SK-N-MC (cell line): ENCODE measurements at regions not wholly inside any gene's neighbourhood (a gene's known extent, or its start where the extent isn't known, plus 50 kb on each side); places are given as distances from the start of the nearest gene placed in this dataset.
"Not testable (repeated sequence)": the region's sequence is repeated elsewhere in the genome, so short reads cannot be mapped to it uniquely, and the experiment has no call there.

Experiments used
- DNase-seq: peaks from one replicate; pipeline ENCODE4 v3.0.0-alpha.2; 2011; ENCODE audit warnings: low read depth, low spot score
- H3K27ac ChIP-seq: fragments of 200-600 bp; sonication (generic); 2 replicates; pipeline ENCODE4 v1.5.1; 2016; ENCODE audit warnings: mixed run types
- H3K36me3 ChIP-seq: fragments of 200-600 bp; sonication (generic); 2 replicates; pipeline ENCODE4 v1.6.1; 2017; ENCODE audit warnings: antibody characterized with exemption, low read length, mixed read lengths; ENCODE audit not compliant: insufficient read depth
- H3K4me3 ChIP-seq: fragments of 200-600 bp; sonication (generic); 2 replicates; pipeline ENCODE4 v1.5.1; 2016
- H3K9ac ChIP-seq: fragments of 200-600 bp; sonication (generic); 2 replicates; pipeline ENCODE4 v1.8.0; 2017; ENCODE audit warnings: mixed run types, mixed read lengths; ENCODE audit not compliant: insufficient read length
- H3K9me3 ChIP-seq: fragments of 200-600 bp; sonication (generic); 2 replicates; pipeline ENCODE4 v1.6.1; 2017; ENCODE audit warnings: low read depth, mild to moderate bottlenecking, antibody characterized with exemption, low read length, moderate library complexity, mixed read lengths
- EZH2 ChIP-seq: fragments of 200-600 bp; sonication (generic); IDR thresholded peaks from one replicate; pipeline ENCODE4 v1.6.1; 2017; ENCODE audit warnings: antibody characterized with exemption
- FOXP2 ChIP-seq: optimal IDR thresholded peaks from 2 replicates; pipeline ENCODE3; 2011; ENCODE audit warnings: mild to moderate bottlenecking, moderate library complexity; ENCODE audit not compliant: insufficient read depth; ENCODE audit errors: extremely low read length, control extremely low read depth
- POLR2AphosphoS5 ChIP-seq: IDR thresholded peaks from 2 replicates; pipeline ENCODE4 v1.6.1; 2012; ENCODE audit warnings: mild to moderate bottlenecking, low read depth, low read length, borderline replicate concordance

DNA sequence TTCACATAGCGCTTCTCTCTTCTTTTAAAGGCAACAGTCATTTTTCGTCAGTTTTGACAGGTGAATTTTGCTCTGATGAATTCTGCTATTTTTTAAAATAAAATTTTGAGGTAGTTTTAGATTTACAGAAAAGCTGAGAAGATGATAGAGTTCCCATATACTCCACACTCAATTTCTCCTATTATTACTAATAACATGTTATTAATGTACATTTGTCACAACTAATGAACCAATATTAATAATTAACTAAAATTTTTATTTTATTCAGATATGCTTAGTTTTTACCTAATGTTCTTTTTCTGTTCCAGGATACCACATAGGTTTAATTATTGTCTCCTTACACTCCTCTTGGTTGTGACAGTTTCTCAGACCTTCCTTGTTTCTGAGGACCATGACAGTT, 197.0 kb downstream of the ZC3H11B start:
- TF ChIP-seq POLR2AphosphoS5 (no peak), FOXP2 (no peak), EZH2 (no peak)
- no peaks in the 10 kb centered on the region for H3K9me3 ChIP-seq
- no peak for DNase-seq
- no peak overlapping the region for H3K4me3 ChIP-seq
- H3K27ac ChIP-seq: no peak overlapping the region
- no peaks in the 10 kb centered on the region for H3K36me3 ChIP-seq
- H3K9ac ChIP-seq: no peak overlapping the region

DNA sequence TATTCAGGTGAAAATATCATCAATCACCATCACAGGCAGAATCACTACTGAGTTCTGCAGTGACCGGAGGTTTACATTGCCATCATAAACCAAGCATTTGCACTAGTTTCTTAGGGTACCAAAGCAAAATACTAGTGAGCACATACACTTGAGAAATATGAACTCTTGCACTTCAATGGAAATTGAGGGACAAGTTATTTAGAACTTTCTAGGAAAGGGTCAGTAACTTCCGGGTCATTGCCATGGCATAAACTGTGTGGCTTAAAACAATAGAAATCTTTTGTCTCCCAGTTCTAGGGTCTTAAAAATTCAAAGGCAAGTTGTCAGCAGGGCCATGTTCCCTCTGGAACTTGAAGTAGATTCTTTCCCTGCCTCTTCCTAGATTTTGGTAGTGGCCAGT, 197.5 kb downstream of the ZC3H11B start:
- Histone ChIP-seq H3K9ac (no peak overlapping the region), H3K4me3 (no peak overlapping the region), H3K27ac (no peak overlapping the region), H3K36me3 (no peaks in the 10 kb centered on the region), H3K9me3 (no peaks in the 10 kb centered on the region)
- DNase-seq: no peak
- TF ChIP-seq POLR2AphosphoS5: no peak
- no peak for TF ChIP-seq EZH2
- no peak for TF ChIP-seq FOXP2

DNA sequence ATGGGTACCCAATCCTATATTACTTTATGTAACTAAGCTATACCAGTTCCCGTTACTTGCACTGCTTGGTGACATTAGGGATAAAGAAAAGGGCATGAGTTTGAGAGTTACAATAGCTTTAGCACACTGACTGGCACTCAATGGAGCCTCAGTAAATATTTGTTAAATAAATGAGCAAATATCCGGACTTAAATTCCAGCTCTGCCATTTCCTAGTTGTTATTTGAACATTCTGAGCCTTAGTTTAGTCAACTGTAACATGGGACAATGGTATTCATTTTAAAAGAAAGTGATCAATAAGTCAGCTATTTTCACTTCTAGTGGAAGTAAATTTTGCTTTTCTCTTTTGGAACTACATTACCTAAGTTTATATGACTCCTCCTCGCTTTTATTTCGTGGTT, 198.7 kb downstream of the ZC3H11B start:
- Histone ChIP-seq H3K9ac (no peak overlapping the region), H3K9me3 (no peaks in the 10 kb centered on the region), H3K4me3 (no peak overlapping the region), H3K36me3 (no peaks in the 10 kb centered on the region), H3K27ac (no peak overlapping the region)
- no peak for DNase-seq
- TF ChIP-seq FOXP2: no peak
- TF ChIP-seq EZH2: no peak
- TF ChIP-seq POLR2AphosphoS5: no peak

DNA sequence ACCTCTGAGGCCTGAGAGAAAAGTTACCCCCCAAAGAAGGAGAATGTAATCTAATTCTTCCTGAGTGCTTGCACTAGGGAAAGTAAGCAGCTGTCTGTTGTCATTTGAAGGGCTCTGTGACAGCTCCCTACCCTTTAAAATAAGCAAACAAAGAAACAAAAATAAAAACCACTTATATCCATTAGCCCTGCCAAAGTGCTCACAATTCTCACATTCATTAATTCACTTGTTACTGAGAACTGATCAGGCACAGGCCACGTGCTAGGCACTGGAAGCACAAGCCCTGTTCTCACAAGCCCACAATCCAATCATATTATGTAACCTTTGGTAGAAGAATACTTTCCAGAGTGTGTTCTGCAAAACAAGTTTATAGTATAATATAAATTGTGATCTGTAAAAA, 199.4 kb downstream of the ZC3H11B start:
- no peak for DNase-seq
- Histone ChIP-seq H3K27ac (no peak overlapping the region), H3K36me3 (no peaks in the 10 kb centered on the region), H3K9ac (no peak overlapping the region), H3K9me3 (no peaks in the 10 kb centered on the region), H3K4me3 (no peak overlapping the region)
- TF ChIP-seq POLR2AphosphoS5 (no peak), FOXP2 (no peak), EZH2 (no peak)

DNA sequence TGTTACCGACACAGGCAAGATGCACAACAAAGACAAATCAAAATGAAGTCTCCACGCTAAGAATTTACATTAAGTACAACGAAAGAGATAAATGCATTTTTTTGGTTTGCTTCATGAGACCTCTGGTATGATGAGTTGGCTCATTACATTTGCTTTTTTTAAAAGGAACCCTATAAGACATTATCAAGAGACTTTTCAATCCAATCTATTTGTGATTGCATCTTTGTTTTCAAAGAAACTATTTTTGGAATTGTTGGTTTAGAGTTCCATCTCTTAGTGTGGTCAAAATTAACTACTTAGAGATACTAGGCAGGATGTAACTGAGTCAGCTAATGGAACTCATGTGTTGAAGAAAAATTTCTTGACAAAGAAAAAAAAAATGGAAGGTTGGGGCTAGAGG, 200.1 kb downstream of the ZC3H11B start:
- Histone ChIP-seq H3K4me3 (no peak overlapping the region), H3K9ac (no peak overlapping the region), H3K27ac (no peak overlapping the region), H3K36me3 (no peaks in the 10 kb centered on the region), H3K9me3 (no peaks in the 10 kb centered on the region)
- DNase-seq: no peak
- TF ChIP-seq FOXP2 (no peak), POLR2AphosphoS5 (no peak), EZH2 (no peak)

DNA sequence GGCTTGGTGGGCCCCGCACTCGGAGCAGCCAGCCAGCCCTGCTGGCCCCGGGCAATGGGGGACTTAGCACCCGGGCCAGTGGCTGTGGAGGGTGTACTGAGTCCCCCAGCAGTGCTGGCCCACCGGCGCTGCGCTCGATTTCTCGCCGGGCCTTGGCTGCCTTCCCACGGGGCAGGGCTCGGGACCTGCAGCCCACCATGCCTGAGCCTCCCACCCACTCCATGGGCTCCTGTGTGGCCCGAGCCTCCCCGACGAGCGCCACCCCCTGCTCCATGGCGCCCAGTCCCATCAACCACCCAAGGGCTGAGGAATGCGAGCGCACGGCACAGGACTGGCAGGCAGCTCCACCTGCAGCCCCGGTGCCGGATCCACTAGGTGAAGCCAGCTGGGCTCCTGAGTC, 202.2 kb downstream of the ZC3H11B start:
- not testable (repeated sequence) for H3K9ac ChIP-seq, DNase-seq, H3K27ac ChIP-seq, H3K9me3 ChIP-seq, H3K36me3 ChIP-seq, H3K4me3 ChIP-seq

DNA sequence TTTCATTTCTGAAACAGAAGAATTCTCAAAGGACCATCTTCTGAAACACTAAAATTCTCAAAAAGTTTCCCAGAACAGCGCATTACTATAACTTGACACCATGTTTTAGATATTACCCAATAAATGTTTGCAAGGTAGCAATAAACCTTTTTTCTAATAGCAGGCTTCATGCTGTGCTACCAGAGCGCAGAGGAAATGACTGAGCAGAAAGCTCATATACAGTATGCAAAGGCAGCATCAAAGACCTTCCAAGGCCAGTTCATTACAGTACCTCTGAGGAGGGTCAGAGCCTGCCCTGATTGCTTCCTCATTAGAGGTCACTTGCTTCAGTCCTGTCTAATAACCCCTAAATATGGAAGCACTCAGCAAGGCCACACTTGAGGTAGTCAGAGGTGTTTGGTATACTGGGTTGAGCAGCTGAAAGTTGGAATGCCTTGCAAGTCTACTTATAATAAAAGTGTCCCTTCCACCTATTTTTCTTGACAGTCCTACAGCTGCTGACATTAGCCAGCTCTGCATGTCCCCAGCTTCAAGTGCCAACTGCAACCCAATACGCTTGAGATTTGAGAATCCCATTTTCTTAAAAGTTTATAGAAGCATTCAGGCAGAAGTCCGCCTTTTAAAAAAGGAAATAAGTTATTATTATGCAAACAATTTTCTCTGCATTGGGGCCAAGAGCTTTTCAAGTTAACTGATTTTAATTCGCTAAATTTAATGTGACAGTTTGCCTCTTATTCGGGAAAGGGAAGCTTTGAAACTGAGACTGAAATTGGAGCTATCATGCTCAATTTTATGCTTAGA, 207.2 kb downstream of the ZC3H11B start:
- Histone ChIP-seq H3K4me3 (peak overlapping the region; percentile 73), H3K36me3 (no peaks in the 10 kb centered on the region), H3K9ac (no peak overlapping the region), H3K27ac (peak overlapping the region; percentile 87), H3K9me3 (no peaks in the 10 kb centered on the region)
- TF ChIP-seq POLR2AphosphoS5 (no peak; the same call in 1 of the 2 replicates), FOXP2 (no peak), EZH2 (no peak)
- DNase-seq: peak; percentile 75

DNA sequence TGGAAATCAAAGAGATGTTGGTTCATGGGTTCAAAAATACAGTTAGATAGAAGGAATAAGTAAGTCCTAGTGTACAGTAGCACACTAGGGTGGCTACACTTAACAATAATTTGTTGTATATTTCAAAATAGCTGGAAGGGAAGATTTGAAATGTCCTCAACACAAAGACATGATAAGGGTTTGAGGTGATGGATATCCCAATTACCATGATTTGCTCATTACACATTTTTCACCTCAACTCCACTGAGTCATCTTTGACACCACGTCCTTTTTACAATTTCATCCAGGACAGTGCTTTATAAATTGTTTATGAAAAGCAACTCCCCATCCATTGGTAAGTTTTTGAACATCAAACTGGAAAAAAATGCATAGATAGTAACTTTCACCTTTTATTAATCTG, 208.3 kb downstream of the ZC3H11B start:
- no peak overlapping the region for H3K27ac ChIP-seq
- no peaks in the 10 kb centered on the region for H3K36me3 ChIP-seq
- H3K9me3 ChIP-seq: no peaks in the 10 kb centered on the region
- no peak overlapping the region for H3K4me3 ChIP-seq
- no peak for TF ChIP-seq FOXP2
- TF ChIP-seq POLR2AphosphoS5: no peak
- TF ChIP-seq EZH2: no peak
- no peak for DNase-seq
- H3K9ac ChIP-seq: no peak overlapping the region

DNA sequence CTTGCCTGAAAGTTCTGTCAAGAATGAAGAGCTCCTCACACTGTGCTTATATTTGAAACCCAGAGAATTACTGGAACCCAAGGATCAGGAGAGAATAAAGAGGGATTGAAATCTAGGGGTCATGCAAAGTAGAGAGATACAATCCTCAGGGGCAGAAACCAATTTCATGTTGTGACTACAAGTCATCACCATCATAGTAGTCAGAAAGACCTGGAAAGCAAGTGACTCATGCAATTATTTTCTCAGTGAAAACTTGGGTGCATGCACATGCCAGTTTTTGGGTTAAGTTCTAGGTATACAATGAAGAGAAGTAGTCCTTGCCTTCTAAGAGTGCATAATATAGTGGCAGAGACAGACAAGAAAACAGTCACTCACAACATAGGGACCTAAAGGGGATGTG, 210.0 kb downstream of the ZC3H11B start:
- TF ChIP-seq FOXP2 (no peak), POLR2AphosphoS5 (no peak), EZH2 (no peak)
- no peak for DNase-seq
- H3K36me3 ChIP-seq: no peaks in the 10 kb centered on the region
- H3K9ac ChIP-seq: no peak overlapping the region
- no peak overlapping the region for H3K27ac ChIP-seq
- H3K4me3 ChIP-seq: no peak overlapping the region
- H3K9me3 ChIP-seq: no peaks in the 10 kb centered on the region
